NCI-H82 treated with DMSO at 0.1 percent for 48 hours (cell line): ENCODE measurements at regions not wholly inside any gene's neighbourhood (a gene's known extent, or its start where the extent isn't known, plus 50 kb on each side); places are given as distances from the start of the nearest gene placed in this dataset.
"Not testable (repeated sequence)": the region's sequence is repeated elsewhere in the genome, so short reads cannot be mapped to it uniquely, and the experiment has no call there.

Experiments used
- DNase-seq: peaks from one replicate; lab custom pipeline; 2025; ENCODE audit not compliant: unreplicated experiment; lab: John Stamatoyannopoulos, UW

GRCh38 chr4:19266566-19266965, 985.1 kb upstream of the SLIT2 start:
- DNase-seq, result no peak

DNA sequence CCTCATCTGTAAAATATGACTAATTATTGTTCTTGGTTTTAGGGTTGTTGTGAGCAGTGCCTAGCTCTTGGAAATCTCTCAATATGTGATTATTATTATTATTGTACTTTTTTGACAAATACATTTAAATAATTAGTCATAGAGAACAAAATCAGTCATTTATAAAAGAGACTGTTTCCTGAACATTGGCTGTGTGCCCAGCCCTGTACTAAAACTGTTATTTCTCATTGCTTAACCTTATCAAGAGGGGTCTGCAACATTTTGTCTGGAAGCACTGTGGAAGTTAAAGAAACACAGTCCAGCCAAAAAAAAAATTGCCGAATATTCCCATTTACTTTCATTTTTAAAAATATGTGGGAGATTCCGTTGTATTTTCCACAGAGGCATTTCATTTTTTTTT, 989.2 kb upstream of the SLIT2 start:
- no peak for DNase-seq

DNA sequence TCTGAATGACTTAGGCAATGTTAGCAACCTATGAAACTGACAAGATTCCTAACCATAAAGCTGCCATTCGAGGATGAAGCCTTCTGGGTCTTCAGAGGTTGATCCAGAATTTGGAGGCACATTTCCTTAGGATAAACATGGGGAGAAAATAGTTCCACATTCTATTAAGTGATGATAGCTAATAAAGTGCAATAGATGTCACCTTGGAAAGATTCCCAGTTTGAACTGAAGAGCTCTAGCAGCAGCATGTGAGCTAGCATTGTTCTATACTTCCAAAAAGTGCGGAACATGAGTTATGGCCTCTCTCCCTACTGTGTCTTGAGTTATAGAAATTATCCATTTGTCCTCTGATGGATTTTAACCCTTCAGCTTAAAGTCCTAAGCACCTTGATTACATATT, 991.4 kb upstream of the SLIT2 start:
- no peak for DNase-seq

DNA sequence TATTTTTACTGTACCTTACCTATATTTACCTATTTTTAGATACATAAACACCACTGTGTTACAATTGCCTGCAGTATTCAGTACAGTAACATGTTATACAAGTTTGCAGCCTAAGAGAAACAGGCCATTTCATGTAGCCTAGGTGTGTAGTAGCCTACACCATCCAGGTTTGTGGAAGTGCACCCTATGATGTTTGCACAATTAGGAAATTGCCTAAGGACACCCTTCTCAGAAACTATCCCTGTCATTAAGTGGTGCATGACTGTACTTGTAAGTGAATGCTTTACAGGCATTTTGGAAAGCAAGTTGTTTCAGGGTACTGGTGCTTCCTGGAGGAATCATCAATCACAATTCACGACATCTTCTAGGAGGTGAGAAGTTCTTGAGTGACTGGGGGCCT, 991.8 kb upstream of the SLIT2 start:
- no peak for DNase-seq

GRCh38 chr4:19256823-19257222, 994.9 kb upstream of the SLIT2 start:
- DNase-seq, result no peak

GRCh38 chr4:19254486-19254885, 997.2 kb upstream of the SLIT2 start:
- DNase-seq, result no peak

DNA sequence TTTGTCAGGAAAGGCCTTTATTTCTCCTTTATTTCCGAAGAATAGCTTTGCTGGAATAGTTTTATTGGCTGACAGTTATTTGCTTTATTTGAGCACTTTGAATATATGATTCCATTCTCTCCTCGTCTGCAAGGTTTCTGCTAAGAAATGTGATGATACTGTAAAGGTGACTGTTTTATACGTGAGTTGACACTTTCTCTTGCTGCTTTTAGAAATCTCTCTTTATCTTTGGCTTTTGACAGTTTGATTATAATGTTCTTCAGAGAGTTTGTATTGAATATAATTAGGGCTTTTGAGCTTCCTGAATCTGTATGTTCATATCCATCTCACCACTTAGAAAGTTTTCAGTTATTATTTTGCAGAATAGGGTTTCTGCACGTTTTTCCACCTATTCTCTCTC, 1003.7 kb upstream of the SLIT2 start:
- DNase-seq, result no peak

- DNase-seq, result no peak
These were observed 1009.8 kb upstream of the SLIT2 start for GRCh38 chr4:19241895-19242294.

DNA sequence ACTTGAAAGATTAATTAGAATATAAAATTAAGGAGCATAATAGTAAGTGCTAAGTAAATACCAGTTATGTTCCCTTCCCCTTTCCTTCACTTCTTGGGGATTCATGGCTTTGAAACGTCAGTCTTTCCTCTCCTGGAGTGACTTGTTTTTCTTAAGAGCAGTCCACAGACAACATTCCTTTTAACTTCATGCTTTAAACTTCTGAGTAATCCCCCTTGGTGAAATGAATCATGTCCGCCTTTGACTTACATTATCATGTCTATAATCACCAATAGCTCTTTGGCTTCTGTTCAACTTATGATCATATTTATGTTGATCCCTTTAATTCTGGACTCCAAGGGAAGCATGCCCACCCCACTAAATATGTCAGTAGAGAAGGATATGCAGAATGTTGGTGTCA, 1012.1 kb upstream of the SLIT2 start:
- no peak for DNase-seq

DNA sequence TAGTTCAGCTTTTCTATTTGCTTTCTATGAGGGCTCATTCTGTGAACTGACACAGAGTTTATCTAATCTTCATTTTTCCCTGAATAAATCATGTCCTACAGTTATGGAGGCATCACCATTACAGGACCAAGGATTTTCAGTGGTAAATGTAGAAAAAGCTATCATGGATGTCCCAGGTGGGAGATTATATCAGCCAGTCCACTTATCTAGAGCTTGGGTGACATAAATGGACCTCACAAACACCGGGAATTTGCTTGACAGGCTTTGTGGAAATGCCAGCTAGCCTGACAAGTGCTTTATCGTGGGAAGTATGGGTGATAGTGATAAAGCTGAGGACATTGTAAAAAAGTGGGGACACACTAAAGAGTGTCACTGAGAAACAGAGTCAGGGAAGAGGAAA, 1015.2 kb upstream of the SLIT2 start:
- no peak for DNase-seq

DNA sequence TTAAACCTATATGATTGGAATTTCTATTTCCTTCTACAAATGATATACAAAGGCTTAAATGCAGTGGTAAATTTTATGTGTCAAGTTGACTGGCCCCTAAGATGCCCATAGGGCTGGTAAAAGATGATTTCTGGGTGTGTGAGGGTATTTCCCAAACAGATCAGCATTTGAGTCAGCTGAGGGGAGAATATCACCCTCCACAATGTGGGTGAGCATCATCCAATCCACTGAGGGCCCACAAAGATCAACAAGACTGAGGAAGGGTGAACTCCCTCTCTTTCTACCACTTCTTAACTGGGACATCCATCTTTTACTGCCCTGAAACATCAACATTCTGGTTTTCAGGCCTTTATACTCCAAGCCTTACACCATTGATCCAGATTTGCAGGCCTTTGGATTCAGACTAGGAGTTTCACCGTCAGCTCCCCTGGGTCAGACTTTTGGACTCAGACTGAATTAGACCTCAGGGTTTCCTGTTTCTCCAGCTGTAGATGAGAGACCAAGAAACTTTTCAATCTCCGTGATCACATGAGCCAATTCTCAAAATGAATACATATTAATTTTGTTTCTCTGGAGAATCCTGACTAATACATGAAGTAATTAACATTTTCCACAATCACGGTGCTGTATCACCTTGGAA, 1020.7 kb upstream of the SLIT2 start:
- DNase-seq, result no peak

DNA sequence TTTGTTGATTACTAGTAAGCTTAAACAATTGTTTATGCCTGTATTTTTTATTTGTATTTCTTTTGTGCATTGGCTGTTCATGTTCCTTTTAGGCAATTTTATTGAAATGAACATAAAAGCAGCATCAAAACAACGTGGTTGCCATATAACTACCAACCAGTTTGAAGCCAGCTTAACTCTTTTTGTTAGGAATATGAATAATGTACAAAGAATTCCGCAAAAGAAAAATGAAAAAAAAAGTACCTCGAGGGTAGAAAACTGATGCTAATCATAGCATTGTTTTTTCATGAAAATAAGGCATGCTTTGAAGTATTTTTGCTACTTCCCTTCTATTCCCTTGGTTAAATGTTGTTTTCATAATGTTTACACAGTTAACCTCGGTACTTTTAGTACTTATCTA, 1024.0 kb upstream of the SLIT2 start:
- DNase-seq, result no peak

GRCh38 chr4:19224820-19225219, 1026.9 kb upstream of the SLIT2 start:
- no peak for DNase-seq

DNA sequence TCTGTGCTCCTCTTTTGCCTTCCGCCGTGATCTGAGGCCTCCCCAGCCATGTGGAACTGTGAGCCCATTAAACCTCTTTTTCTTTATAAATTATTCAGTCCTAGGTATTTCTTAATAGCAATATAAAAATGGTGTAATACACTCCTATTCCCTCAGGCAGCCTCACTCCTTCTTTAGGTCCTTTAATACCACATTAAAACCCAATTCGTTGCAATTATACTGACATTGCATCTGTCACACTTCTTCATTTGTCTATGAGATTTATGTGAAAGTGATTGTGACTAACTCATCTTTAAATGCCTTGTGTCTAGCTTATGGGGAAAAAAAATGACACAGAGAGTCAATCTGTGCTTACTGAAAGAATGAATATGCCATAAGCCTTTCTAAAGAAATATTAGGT, 1035.2 kb upstream of the SLIT2 start:
- no peak for DNase-seq

DNA sequence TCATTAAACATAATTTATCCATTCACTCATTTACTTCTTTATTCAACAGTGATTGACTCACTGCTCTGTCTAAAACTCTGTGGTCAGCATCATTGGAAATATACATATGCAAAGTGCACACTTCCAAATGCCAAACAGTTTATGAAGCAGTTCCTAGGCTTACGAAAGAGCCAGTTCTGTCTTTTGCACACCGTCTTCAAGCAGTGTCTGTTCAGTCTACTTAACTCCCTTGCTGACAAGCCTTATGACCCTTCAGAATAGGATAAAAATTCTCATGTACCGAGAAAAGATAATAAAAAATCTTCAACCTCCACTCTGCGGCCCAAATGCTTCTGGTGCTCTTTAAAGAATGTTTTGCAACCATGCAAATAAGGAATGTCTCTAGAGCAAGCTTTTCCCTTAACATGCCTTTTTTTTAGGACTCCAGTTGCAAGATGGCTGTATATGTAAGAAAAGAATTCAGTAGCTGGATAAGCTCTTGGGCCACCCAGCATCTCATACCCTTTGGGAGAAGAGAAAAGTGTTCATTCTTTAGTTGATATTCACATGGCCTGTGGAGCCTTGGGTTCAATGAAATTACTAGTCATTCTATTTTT, 1037.0 kb upstream of the SLIT2 start:
- DNase-seq, result no peak

- DNase-seq, result peak; percentile 93
These were observed 1038.3 kb upstream of the SLIT2 start for GRCh38 chr4:19213388-19213787.

DNA sequence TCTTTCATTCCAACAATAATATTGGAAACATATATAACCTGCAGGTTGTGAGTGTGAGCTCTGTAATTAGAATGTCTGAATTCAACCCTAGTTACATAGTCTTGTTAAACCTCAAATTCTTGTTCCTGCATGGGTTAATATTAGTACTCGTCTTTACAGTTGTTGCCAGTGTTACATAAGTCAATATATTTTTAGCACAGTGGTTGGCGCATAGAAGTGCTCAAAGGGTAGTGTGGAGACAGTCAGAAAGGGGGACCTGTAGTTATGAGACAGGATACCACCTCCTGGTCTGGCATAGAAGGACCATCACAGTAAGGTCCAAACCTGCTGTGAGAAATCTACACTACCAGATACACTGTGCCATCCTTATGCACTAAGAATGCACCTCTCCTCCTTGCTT, 1045.9 kb upstream of the SLIT2 start:
- no peak for DNase-seq

DNA sequence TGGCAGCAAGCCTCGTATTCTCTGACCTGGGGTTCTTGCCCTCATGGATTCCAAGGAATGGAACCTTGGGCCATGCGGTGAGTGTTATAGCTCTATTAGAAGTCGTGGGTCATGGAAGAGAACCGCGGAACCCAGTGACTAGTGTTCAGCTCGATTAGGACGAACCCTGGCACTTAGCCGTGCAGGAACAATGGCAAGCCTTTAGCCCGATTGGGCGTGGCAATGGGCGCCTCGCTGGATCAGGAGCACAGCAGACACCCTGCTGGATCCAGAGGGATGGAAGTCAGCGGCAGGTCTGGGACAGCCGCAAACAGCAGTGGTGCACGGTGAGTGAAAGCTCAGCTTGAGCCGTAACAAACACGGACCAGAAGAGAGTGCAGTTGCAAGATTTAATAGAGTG, 1053.9 kb upstream of the SLIT2 start:
- DNase-seq, result not testable (repeated sequence)

- DNase-seq, result no peak
These were observed 1056.0 kb upstream of the SLIT2 start for GRCh38 chr4:19195696-19196095.

- no peak for DNase-seq
These were observed 1057.0 kb upstream of the SLIT2 start for GRCh38 chr4:19194672-19195071.

DNA sequence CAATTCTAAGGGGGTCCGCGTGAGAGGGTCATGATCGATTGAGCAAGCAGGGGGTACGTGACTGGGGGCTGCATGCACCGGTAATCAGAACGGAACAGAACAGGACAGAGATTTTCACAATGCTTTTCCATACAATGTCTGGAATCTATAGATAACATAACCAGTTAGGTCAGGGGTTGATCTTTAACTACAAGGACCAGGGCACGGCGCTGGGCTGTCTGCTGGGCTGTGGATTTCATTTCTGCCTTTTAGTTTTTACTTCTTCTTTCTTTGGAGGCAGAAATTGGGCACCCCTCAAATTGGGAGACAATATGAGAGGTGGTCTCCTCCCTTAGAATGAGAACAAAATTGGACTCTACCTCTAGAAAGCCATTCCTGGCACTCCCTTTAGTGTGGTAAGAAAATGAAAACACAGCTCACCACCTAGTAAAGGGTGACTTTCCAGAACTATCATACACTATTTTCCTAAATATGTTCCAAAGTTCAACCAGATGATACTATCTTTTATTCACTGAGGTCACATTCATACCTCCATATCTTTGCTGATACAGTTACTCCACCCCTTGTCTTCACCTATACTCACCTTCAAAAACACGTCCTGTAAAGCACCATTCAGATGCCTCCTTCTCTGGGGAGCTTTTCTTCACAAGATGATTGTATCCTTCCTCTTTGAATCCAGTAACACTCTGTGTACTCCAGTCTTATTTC, 1058.3 kb upstream of the SLIT2 start:
- DNase-seq, result no peak

- no peak for DNase-seq
These were observed 1059.6 kb upstream of the SLIT2 start for GRCh38 chr4:19191979-19192650.
